Fibroblast of lung (primary cell): ENCODE measurements at regions not wholly inside any gene's neighbourhood (a gene's known extent, or its start where the extent isn't known, plus 50 kb on each side); places are given as distances from the start of the nearest gene placed in this dataset.

Source experiments
- DNase-seq, 2 donors: peaks; one replicate each; pipeline versions ENCODE4 v3.0.0 to v3.0.0-alpha.2; 2010; ENCODE audit warnings: low read depth in 2 of 2
- H2AFZ ChIP-seq: 2 replicates; pipeline ENCODE4 v1.5.1; 2012; ENCODE audit warnings: low read length, control low read depth, inconsistent platforms
- H3K27ac ChIP-seq: 2 replicates; pipeline ENCODE4 v1.5.1; 2011; ENCODE audit warnings: low read length, control low read depth; ENCODE audit not compliant: insufficient read depth
- H3K27me3 ChIP-seq: 2 replicates; pipeline ENCODE4 v1.5.1; 2011; ENCODE audit warnings: mild to moderate bottlenecking, low read length; ENCODE audit not compliant: control insufficient read depth, insufficient read depth
- H3K36me3 ChIP-seq: 2 replicates; pipeline ENCODE4 v1.5.1; 2011; ENCODE audit warnings: low read length; ENCODE audit not compliant: control insufficient read depth, insufficient read depth
- H3K4me1 ChIP-seq: 2 replicates; pipeline ENCODE4 v1.5.1; 2011; ENCODE audit warnings: low read length; ENCODE audit not compliant: control insufficient read depth, insufficient read depth; ENCODE audit errors: extremely low read depth
- H3K4me2 ChIP-seq: 2 replicates; pipeline ENCODE4 v1.5.1; 2011; ENCODE audit warnings: low read length, control low read depth; ENCODE audit not compliant: insufficient read depth; ENCODE audit errors: extremely low read depth
- H3K4me3 ChIP-seq, 4 experiments: fragments of 200-600 bp in 1 of 4; sonication (generic) in 1 of 4; replicated peaks in 1 of 4; 2 replicates each; pipeline ENCODE4 v1.5.1; 2011 to 2016; ENCODE audit warnings: low read length in 4 of 4, low read depth in 3 of 4, mild to moderate bottlenecking in 3 of 4, control low read depth in 2 of 4, inconsistent platforms in 1 of 4, mixed read lengths in 1 of 4; ENCODE audit not compliant: insufficient read depth in 1 of 4; ENCODE audit errors: control extremely low read depth in 1 of 4
- H3K79me2 ChIP-seq: 2 replicates; pipeline ENCODE4 v1.5.1; 2012; ENCODE audit warnings: mild to moderate bottlenecking, low read length, inconsistent platforms; ENCODE audit not compliant: control insufficient read depth, insufficient read depth
- H3K9ac ChIP-seq: 2 replicates; pipeline ENCODE4 v1.5.1; 2011; ENCODE audit warnings: mild to moderate bottlenecking, low read length, control low read depth; ENCODE audit not compliant: insufficient read depth
- H3K9me3 ChIP-seq: 2 replicates; pipeline ENCODE4 v1.5.1; 2012; ENCODE audit warnings: low read depth, low read length; ENCODE audit not compliant: control insufficient read depth, insufficient read depth
- H4K20me1 ChIP-seq: 2 replicates; pipeline ENCODE4 v1.5.1; 2011; ENCODE audit warnings: low read length; ENCODE audit not compliant: control insufficient read depth, insufficient read depth; ENCODE audit errors: extremely low read depth
- EZH2 ChIP-seq: IDR thresholded peaks from 2 replicates; pipeline ENCODE4 v1.5.1; 2012; ENCODE audit warnings: low read length, control low read depth, mild to moderate bottlenecking; ENCODE audit errors: missing control alignments
- TF ChIP-seq, protein P1 (sequence below), 2 donors: IDR thresholded peaks in 1 of 2; conservative IDR thresholded peaks in 1 of 2; 1 replicate in 1 of 2; 2 replicates in 1 of 2; pipeline ENCODE4 v1.5.1; 2011 to 2012; ENCODE audit warnings: low read length in 2 of 2, control low read depth in 1 of 2, inconsistent platforms in 1 of 2, low read depth in 1 of 2, mild to moderate bottlenecking in 1 of 2

GRCh38 chr14:71377099-71377498 lies 469.8 kb downstream of the PCNX1 start:
- Histone ChIP-seq H3K4me3 (no peak overlapping the region), H3K4me1 (no peaks in the 10 kb centered on the region), H3K4me2 (no peak overlapping the region), H3K79me2 (peaks cover 7% of the 10 kb centered on the region), H2AFZ (no peak overlapping the region), H4K20me1 (no peaks in the 10 kb centered on the region), H3K27me3 (no peaks in the 10 kb centered on the region), H3K9me3 (no peaks in the 10 kb centered on the region), H3K36me3 (no peaks in the 10 kb centered on the region), H3K9ac (no peak overlapping the region), H3K27ac (no peak overlapping the region)
- TF ChIP-seq EZH2, result no peak
- TF ChIP-seq, protein P1, sequence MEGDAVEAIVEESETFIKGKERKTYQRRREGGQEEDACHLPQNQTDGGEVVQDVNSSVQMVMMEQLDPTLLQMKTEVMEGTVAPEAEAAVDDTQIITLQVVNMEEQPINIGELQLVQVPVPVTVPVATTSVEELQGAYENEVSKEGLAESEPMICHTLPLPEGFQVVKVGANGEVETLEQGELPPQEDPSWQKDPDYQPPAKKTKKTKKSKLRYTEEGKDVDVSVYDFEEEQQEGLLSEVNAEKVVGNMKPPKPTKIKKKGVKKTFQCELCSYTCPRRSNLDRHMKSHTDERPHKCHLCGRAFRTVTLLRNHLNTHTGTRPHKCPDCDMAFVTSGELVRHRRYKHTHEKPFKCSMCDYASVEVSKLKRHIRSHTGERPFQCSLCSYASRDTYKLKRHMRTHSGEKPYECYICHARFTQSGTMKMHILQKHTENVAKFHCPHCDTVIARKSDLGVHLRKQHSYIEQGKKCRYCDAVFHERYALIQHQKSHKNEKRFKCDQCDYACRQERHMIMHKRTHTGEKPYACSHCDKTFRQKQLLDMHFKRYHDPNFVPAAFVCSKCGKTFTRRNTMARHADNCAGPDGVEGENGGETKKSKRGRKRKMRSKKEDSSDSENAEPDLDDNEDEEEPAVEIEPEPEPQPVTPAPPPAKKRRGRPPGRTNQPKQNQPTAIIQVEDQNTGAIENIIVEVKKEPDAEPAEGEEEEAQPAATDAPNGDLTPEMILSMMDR (conservative IDR thresholded peaks at IDR 0.05 in 1 of 2, IDR thresholded peaks at IDR 0.05 in 1 of 2; ENCODE audit: low read depth in 1 of 2, low read length in 2 of 2), result no peak
- no peak for DNase-seq

- Histone ChIP-seq H3K4me1 (no peaks in the 10 kb centered on the region), H3K36me3 (no peaks in the 10 kb centered on the region), H2AFZ (no peak overlapping the region), H3K9me3 (no peaks in the 10 kb centered on the region), H3K4me2 (no peak overlapping the region), H3K27me3 (no peaks in the 10 kb centered on the region), H3K79me2 (peaks cover 8% of the 10 kb centered on the region), H3K27ac (no peak overlapping the region), H3K4me3 (no peak overlapping the region), H4K20me1 (no peaks in the 10 kb centered on the region), H3K9ac (no peak overlapping the region)
- peak; percentile 49 to 94 for DNase-seq
- TF ChIP-seq EZH2, result no peak
- TF ChIP-seq, protein P1 (conservative IDR thresholded peaks at IDR 0.05 in 1 of 2, IDR thresholded peaks at IDR 0.05 in 1 of 2; ENCODE audit: low read depth in 1 of 2, low read length in 2 of 2), result no peak
These were observed 473.0 kb downstream of the PCNX1 start for GRCh38 chr14:71380271-71380670.

GRCh38 chr14:71381814-71382213 lies 474.6 kb downstream of the PCNX1 start:
- no peak overlapping the region for H3K4me3 ChIP-seq
- no peak overlapping the region for H2AFZ ChIP-seq
- H3K27ac ChIP-seq, result no peak overlapping the region
- H3K9ac ChIP-seq, result no peak overlapping the region
- no peaks in the 10 kb centered on the region for H3K27me3 ChIP-seq
- TF ChIP-seq, protein P1 (conservative IDR thresholded peaks at IDR 0.05 in 1 of 2, IDR thresholded peaks at IDR 0.05 in 1 of 2; ENCODE audit: low read depth in 1 of 2, low read length in 2 of 2), result no peak
- TF ChIP-seq EZH2, result no peak
- H3K36me3 ChIP-seq, result no peaks in the 10 kb centered on the region
- no peak for DNase-seq
- no peak overlapping the region for H3K4me2 ChIP-seq
- H3K9me3 ChIP-seq, result no peaks in the 10 kb centered on the region
- no peaks in the 10 kb centered on the region for H3K4me1 ChIP-seq
- H4K20me1 ChIP-seq, result no peaks in the 10 kb centered on the region
- H3K79me2 ChIP-seq, result peaks cover 8% of the 10 kb centered on the region
